Inferior parietal cortex (tissue), 1 donor: ENCODE measurements at regions not wholly inside any gene's neighbourhood (a gene's known extent, or its start where the extent isn't known, plus 50 kb on each side); places are given as distances from the start of the nearest gene placed in this dataset.

Source experiments
- DNase-seq: peaks from one replicate; pipeline ENCODE4 v3.0.0-alpha.2; 2016; ENCODE audit errors: extremely low spot score

DNA sequence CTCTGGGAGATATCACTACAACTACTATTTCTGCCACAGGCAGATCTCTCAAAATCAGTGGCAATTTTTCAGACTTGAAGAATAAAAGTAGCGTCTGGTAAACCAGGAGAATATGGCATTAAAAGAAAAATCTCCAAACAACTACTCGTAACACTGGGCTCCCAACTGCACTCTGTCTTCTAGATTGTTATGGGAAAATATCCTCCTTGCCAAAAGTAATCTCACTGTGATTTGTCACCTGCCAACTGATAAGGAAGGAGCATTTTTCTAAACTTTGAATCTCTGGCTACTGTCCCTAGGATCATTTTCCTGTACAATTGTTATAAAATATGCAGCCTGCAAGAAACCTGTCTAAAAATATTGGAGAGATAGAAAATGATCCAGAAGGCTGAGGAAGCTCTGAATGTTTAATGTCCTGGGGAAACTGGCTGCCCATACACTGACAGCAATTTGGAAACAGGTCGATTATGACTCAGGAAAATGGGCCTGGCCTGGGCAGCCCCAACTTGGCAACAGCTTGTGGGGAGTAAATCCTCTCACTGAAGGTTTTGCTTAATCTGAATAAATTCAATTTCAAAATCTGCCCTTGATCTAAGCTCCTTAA is 90.5 kb upstream of the DBX1 start:
- DNase-seq: no peak

DNA sequence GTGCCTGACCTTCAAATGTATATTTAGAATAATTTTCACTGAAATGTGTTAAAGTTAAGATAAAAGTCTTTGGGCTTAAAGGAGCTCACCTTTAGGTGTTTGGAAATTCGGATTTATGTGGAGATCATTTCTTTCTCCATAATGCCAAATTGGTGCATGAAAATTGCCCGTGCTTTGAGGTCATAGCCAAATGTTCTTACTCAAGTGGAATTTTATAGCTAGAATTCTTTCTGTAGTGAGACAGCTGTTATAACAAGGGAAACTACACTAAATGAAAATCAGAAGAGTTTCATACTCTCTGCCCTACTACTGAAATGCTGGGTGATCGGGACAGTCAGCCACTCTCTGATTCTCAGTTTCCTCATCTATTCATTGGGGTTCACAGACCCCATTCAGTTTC is 89.5 kb upstream of the DBX1 start:
- DNase-seq: no peak

- DNase-seq: no peak
These were observed 89.1 kb upstream of the DBX1 start for GRCh38 chr11:20249378-20249777.

DNA sequence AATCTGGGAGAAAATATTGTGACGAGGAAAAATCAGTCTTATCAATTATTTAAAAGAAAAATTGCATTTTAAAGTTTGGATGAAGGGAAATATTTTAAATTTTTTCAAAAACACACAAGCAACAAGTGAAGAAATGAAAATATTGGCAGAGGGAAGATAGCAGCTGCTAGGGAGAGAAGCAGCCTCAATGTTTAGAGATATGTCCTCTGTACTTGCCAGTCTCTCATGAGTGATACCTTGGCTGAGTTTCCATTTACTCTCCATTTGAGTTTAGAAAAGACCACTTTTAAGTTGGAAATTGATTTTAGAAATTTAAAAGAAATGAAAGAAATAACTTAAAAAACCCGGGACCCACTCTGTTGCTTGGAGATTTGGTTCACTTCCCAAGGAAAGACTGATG is 88.6 kb upstream of the DBX1 start:
- DNase-seq: no peak

GRCh38 chr11:20248121-20248772 is 88.0 kb upstream of the DBX1 start:
- no peak for DNase-seq

DNA sequence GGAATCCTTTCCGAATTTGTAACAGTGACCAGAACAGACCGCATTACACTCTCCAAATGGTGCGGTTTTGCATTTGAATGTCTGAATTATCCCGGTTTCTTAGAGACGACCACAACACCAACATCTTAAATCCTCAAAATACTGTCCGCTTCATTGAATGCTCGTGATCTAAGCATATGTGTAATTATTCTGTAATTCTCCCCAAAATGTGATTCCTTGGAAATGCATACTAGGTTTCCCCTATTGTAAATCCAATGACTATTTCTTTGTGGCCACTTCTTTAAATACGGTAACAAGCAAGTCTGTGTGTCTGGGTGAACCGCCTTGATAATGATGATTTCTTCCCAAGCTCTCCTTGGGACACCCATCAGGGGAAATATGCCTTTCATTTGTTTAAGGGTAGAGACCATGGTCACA is 87.3 kb upstream of the DBX1 start:
- DNase-seq: no peak

DNA sequence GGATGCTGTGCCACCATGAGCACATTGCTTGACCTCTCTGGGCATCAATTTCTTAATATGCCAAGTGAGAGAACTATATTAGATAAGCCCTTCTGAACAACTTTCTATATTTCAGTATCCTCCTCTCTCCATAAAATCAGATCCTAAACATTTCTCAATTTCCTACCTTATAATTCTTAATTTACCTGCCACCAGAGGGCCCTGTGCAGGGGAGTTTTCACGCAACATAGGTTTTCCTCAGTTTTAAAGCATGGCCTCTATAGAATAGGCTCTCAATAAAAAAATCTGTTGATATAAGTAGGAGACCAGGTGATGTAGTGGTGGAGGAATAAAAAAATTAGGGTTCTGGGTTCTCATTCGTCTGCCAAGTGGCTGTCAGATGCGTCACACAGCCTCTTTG is 83.7 kb upstream of the DBX1 start:
- no peak for DNase-seq

DNA sequence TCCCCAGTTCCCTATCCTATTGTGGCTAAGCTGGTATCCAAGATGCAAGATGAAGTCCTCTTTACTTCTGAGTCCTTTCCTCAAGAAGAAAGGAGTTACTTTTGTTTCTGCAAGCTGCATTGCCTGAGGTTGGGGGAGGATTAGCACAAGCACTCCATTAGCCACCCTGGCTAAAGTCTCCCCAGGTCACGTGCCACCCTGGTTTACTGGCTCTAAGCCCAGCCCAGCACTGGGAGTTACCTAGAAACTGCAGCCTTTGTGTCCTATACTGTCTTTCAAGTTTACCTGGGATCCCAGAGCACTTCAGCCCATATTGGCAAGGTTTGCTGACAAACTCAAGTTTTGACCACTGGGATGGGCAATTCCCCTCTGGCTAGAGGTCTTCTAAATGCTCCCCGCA is 78.4 kb upstream of the DBX1 start:
- DNase-seq: no peak

DNA sequence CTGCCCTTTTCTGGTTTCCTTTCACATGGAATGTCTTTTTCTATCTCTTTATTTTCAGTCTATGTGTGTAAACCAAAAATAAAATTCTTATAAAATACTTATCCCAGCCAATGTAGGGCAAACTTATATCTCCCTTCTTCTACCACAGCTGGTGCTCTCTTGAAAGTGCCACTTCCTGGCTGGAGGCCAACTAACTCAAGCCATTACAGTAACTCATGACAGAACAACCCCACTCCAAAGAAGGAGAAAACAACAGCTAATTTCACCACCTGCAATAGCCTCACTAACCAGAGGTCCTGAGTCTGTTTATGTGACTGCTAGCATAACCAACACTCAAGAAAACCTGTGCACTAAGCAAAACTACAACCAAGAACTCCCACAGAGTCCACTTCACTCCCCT is 74.9 kb upstream of the DBX1 start:
- DNase-seq: no peak

- no peak for DNase-seq
These were observed 67.4 kb upstream of the DBX1 start for GRCh38 chr11:20227631-20228030.

DNA sequence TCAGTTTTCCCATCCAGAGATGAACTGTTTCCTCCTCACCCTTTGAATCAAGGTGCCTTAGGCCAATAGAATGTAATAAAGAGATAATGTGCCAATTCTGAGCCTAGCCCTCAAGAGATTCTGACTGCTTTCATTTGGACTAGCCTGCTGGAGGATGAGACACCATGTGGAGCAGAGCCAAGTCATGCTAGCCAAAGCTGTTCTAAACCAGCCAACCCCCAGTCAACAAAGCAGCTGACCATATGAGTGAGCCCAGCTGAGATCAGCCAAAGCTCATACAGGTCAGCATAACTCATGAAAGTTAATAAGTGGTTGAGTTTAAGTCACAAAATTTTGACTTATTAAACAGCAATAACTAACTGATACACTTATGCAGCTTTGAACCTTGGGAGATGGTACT is 66.7 kb upstream of the DBX1 start:
- DNase-seq: no peak

DNA sequence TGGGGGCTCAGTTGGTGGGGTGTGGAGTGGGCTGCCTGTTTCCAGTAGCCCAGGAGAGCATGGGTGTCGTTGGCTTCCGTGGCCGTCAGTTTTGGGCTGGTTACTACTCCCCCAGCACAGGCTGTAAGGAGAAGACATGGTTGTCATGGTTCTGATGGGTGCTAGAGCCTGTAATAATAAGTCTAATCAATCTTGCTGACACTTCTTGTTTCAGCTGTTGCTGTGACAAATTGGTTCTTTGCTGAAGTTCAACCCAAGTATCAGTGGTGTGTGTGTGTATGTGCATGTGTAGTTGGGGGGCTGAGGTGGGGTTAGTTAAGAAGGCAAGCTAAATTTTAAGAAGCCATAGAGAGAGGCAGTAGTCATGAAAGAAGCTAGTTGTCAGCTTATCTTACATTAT is 61.3 kb upstream of the DBX1 start:
- DNase-seq: no peak

DNA sequence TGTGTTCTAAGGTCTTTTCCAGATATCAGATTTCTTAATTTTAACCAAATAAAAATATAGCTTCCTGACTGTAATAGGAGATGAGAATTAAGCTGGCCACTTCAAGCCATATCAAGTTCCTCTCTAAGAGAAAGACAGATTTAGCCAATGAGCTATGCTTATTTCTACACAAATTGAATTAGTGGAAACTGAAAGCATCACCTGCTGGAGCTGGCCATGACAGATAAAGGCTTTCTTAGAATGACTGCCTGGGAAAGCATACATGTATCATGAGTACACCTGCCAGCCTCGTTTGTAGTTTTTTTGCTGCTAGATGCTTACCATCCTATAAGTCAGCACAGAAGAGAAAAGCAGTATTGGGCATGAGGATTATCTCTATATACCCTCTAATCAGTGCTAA is 53.5 kb upstream of the DBX1 start:
- DNase-seq: no peak

- DNase-seq: no peak
These were observed 51.4 kb upstream of the DBX1 start for GRCh38 chr11:20211691-20212090.
